Epithelial cell of prostate (primary cell): ENCODE measurements at regions not wholly inside any gene's neighbourhood (a gene's known extent, or its start where the extent isn't known, plus 50 kb on each side); places are given as distances from the start of the nearest gene placed in this dataset.
"Not testable (repeated sequence)": the region's sequence is repeated elsewhere in the genome, so short reads cannot be mapped to it uniquely, and the experiment has no call there.

Source experiments
- DNase-seq: peaks from one replicate; pipeline ENCODE4 v3.0.0-alpha.2; 2011; ENCODE audit warnings: low read depth, low spot score
- H3K27ac ChIP-seq: fragments of 450-650 bp; 2 replicates; pipeline ENCODE4 v1.5.1; 2017; ENCODE audit warnings: mild to moderate bottlenecking

- H3K27ac ChIP-seq: no peak overlapping the region
- no peak for DNase-seq
Measured at GRCh38 chr3:21962456-21962855, 211.4 kb upstream of the ZNF385D start.

GRCh38 chr3:21966457-21966856 is 215.4 kb upstream of the ZNF385D start:
- H3K27ac ChIP-seq: not testable (repeated sequence)

GRCh38 chr3:21979706-21980105 is 228.7 kb upstream of the ZNF385D start:
- peak overlapping the region; percentile 48 for H3K27ac ChIP-seq
- DNase-seq: peak; percentile 31

More at GRCh38 chr3:21966457-21966856, 215.4 kb upstream of the ZNF385D start:
- DNase-seq: not testable (repeated sequence)

- no peak overlapping the region for H3K27ac ChIP-seq
- no peak for DNase-seq
Measured at GRCh38 chr3:21989341-21990042, 238.5 kb upstream of the ZNF385D start.

GRCh38 chr3:21991061-21991460 is 240.1 kb upstream of the ZNF385D start:
- no peak overlapping the region for H3K27ac ChIP-seq
- DNase-seq: no peak

GRCh38 chr3:21995079-21995607 is 244.1 kb upstream of the ZNF385D start:
- H3K27ac ChIP-seq: no peak overlapping the region
- no peak for DNase-seq

GRCh38 chr3:22007368-22007767 is 256.4 kb upstream of the ZNF385D start:
- DNase-seq: no peak

GRCh38 chr3:22010997-22011396 is 260.0 kb upstream of the ZNF385D start:
- H3K27ac ChIP-seq: no peak overlapping the region
- no peak for DNase-seq

More at GRCh38 chr3:22007368-22007767, 256.4 kb upstream of the ZNF385D start:
- H3K27ac ChIP-seq: no peak overlapping the region

GRCh38 chr3:22012471-22012870 is 261.5 kb upstream of the ZNF385D start:
- no peak overlapping the region for H3K27ac ChIP-seq
- DNase-seq: no peak

GRCh38 chr3:22013641-22014040 is 262.6 kb upstream of the ZNF385D start:
- no peak overlapping the region for H3K27ac ChIP-seq

GRCh38 chr3:22016197-22016596 is 265.2 kb upstream of the ZNF385D start:
- DNase-seq: no peak
- H3K27ac ChIP-seq: no peak overlapping the region

More at GRCh38 chr3:22013641-22014040, 262.6 kb upstream of the ZNF385D start:
- no peak for DNase-seq

GRCh38 chr3:22024638-22025037 is 273.6 kb upstream of the ZNF385D start:
- not testable (repeated sequence) for H3K27ac ChIP-seq, DNase-seq

GRCh38 chr3:22029480-22029879 is 278.5 kb upstream of the ZNF385D start:
- no peak for DNase-seq

GRCh38 chr3:22039161-22039560 is 288.2 kb upstream of the ZNF385D start:
- no peak overlapping the region for H3K27ac ChIP-seq
- no peak for DNase-seq

More at GRCh38 chr3:22029480-22029879, 278.5 kb upstream of the ZNF385D start:
- no peak overlapping the region for H3K27ac ChIP-seq

GRCh38 chr3:22040150-22040549 is 289.1 kb upstream of the ZNF385D start:
- DNase-seq: no peak
- no peak overlapping the region for H3K27ac ChIP-seq

- H3K27ac ChIP-seq: no peak overlapping the region
- no peak for DNase-seq
Measured at GRCh38 chr3:22045882-22046281, 294.9 kb upstream of the ZNF385D start.

- no peak for DNase-seq
Measured at GRCh38 chr3:22063500-22063899, 312.5 kb upstream of the ZNF385D start.

GRCh38 chr3:22068619-22069018 is 317.6 kb upstream of the ZNF385D start:
- no peak for DNase-seq
- no peak overlapping the region for H3K27ac ChIP-seq

More at GRCh38 chr3:22063500-22063899, 312.5 kb upstream of the ZNF385D start:
- H3K27ac ChIP-seq: no peak overlapping the region

GRCh38 chr3:22088204-22088603 is 337.2 kb upstream of the ZNF385D start:
- DNase-seq: no peak
- no peak overlapping the region for H3K27ac ChIP-seq

- H3K27ac ChIP-seq: no peak overlapping the region
- peak; percentile 12 for DNase-seq
Measured at GRCh38 chr3:22089284-22089683, 338.3 kb upstream of the ZNF385D start.

GRCh38 chr3:22091329-22091728 is 340.3 kb upstream of the ZNF385D start:
- H3K27ac ChIP-seq: no peak overlapping the region
- DNase-seq: no peak

- no peak overlapping the region for H3K27ac ChIP-seq
- no peak for DNase-seq
Measured at GRCh38 chr3:22098021-22098420, 347.0 kb upstream of the ZNF385D start.
